GM19025 (cell line): ENCODE measurements at regions not wholly inside any gene's neighbourhood (a gene's known extent, or its start where the extent isn't known, plus 50 kb on each side); places are given as distances from the start of the nearest gene placed in this dataset.
"Not testable (repeated sequence)": the region's sequence is repeated elsewhere in the genome, so short reads cannot be mapped to it uniquely, and the experiment has no call there.

ENCODE experiments used
- ATAC-seq: cut with Tn5 transposase; IDR thresholded peaks from one replicate; pipeline ENCODE4 v1.9.1; 2021; ENCODE audit warnings: mild to moderate bottlenecking, low read depth, moderate library complexity; ENCODE audit not compliant: unreplicated experiment

GRCh38 chr5:93235761-93236160 is 345.3 kb downstream of the NR2F1-AS1 start:
- no peak for ATAC-seq

GRCh38 chr5:93226202-93226735 is 354.8 kb downstream of the NR2F1-AS1 start:
- ATAC-seq: no peak

- no peak for ATAC-seq
Measured at GRCh38 chr5:93225748-93226147, 355.3 kb downstream of the NR2F1-AS1 start.

- ATAC-seq: no peak
Measured at GRCh38 chr5:93224624-93225023, 356.4 kb downstream of the NR2F1-AS1 start.

- ATAC-seq: no peak
Measured at GRCh38 chr5:93221773-93222172, 359.2 kb downstream of the NR2F1-AS1 start.

GRCh38 chr5:93220431-93220830 is 360.6 kb downstream of the NR2F1-AS1 start:
- ATAC-seq: no peak

GRCh38 chr5:93219641-93220145 is 361.3 kb downstream of the NR2F1-AS1 start:
- no peak for ATAC-seq

GRCh38 chr5:93213111-93213794 is 367.8 kb downstream of the NR2F1-AS1 start:
- not testable (repeated sequence) for ATAC-seq

GRCh38 chr5:93209476-93209875 is 371.5 kb downstream of the NR2F1-AS1 start:
- no peak for ATAC-seq

- no peak for ATAC-seq
Measured at GRCh38 chr5:93208141-93208751, 372.8 kb downstream of the NR2F1-AS1 start.

GRCh38 chr5:93206203-93206602 is 374.8 kb downstream of the NR2F1-AS1 start:
- no peak for ATAC-seq

GRCh38 chr5:93201061-93201460 is 380.0 kb downstream of the NR2F1-AS1 start:
- ATAC-seq: no peak

GRCh38 chr5:93196986-93197385 is 384.0 kb downstream of the NR2F1-AS1 start:
- no peak for ATAC-seq

GRCh38 chr5:93193431-93194347 is 387.3 kb downstream of the NR2F1-AS1 start:
- no peak for ATAC-seq

- no peak for ATAC-seq
Measured at GRCh38 chr5:93192683-93193082, 388.3 kb downstream of the NR2F1-AS1 start.

- no peak for ATAC-seq
Measured at GRCh38 chr5:93192087-93192486, 388.9 kb downstream of the NR2F1-AS1 start.

- ATAC-seq: no peak
Measured at GRCh38 chr5:93191035-93191817, 389.8 kb downstream of the NR2F1-AS1 start.

- no peak for ATAC-seq
Measured at GRCh38 chr5:93189707-93190120, 391.3 kb downstream of the NR2F1-AS1 start.

GRCh38 chr5:93188876-93189485 is 392.0 kb downstream of the NR2F1-AS1 start:
- ATAC-seq: no peak
